K562 (cell line): ENCODE measurements at regions not wholly inside any gene's neighbourhood (a gene's known extent, or its start where the extent isn't known, plus 50 kb on each side); places are given as distances from the start of the nearest gene placed in this dataset.

Experiments
- CBX3 ChIP-seq, 2 experiments: IDR thresholded peaks; 1 replicate in 1 of 2; 2 replicates in 1 of 2; pipeline ENCODE4 v1.6.1; 2012; ENCODE audit warnings: inconsistent platforms in 2 of 2, low read length in 2 of 2, borderline replicate concordance in 1 of 2, control low read depth in 1 of 2
- CHD7 ChIP-seq: fragments of 200-600 bp; sonication (generic); IDR thresholded peaks from one replicate; pipeline ENCODE4 v1.6.1; 2012; ENCODE audit warnings: mild to moderate bottlenecking, low read depth, low read length, inconsistent platforms
- MTA3 ChIP-seq: fragments of 450-650 bp; formaldehyde crosslinking; IDR thresholded peaks from 2 replicates; pipeline ENCODE4 v1.6.1; 2017; ENCODE audit warnings: mild to moderate bottlenecking, borderline replicate concordance
- TAF9B ChIP-seq: fragments of 450-650 bp; IDR thresholded peaks from 2 replicates; pipeline ENCODE4 v1.6.1; 2018; ENCODE audit warnings: mild to moderate bottlenecking; ENCODE audit not compliant: partially characterized antibody
- ZNF146 ChIP-seq: IDR thresholded peaks from one replicate; pipeline ENCODE4 v1.6.1; 2018; ENCODE audit warnings: missing compliant biosample characterization; ENCODE audit not compliant: unreplicated experiment

- TF ChIP-seq TAF9B (no peak), CBX3 (IDR thresholded peaks at IDR 0.05; ENCODE audit: borderline replicate concordance in 1 of 2, low read length in 2 of 2) (no peak), MTA3 (no peak), CHD7 (no peak), ZNF146 (CRISPR knock-in tag) (no peak)
- TF ChIP-seq, all 486 proteins: peak for 0
Measured at GRCh38 chr7:130989101-130989795, 255.2 kb upstream of the KLF14 start (continued).
